SK-N-SH treated with all-trans-retinoic acid at 6 μM for 48 hours (cell line): ENCODE measurements at regions not wholly inside any gene's neighbourhood (a gene's known extent, or its start where the extent isn't known, plus 50 kb on each side); places are given as distances from the start of the nearest gene placed in this dataset.

Experiments
- GLIS3 ChIP-seq: fragments of 250-450 bp; sonication (Bioruptor Pico); IDR thresholded peaks from 2 replicates; pipeline ENCODE4 v1.5.0; 2020; ENCODE audit warnings: mild to moderate bottlenecking, moderate library complexity
- PPARA ChIP-seq: fragments of 250-450 bp; sonication (Bioruptor Pico); IDR thresholded peaks from 2 replicates; pipeline ENCODE4 v1.5.0; 2020; ENCODE audit warnings: mild to moderate bottlenecking, borderline replicate concordance
- ZFP3 ChIP-seq: fragments of 250-450 bp; sonication (Bioruptor Pico); IDR thresholded peaks from 2 replicates; pipeline ENCODE4 v1.5.0; 2020; ENCODE audit warnings: mild to moderate bottlenecking, moderate library complexity
- ZFP30 ChIP-seq: fragments of 450-650 bp; formaldehyde crosslinking; IDR thresholded peaks from 2 replicates; pipeline ENCODE4 v1.5.0; 2022; ENCODE audit warnings: mild to moderate bottlenecking, moderate library complexity
- ZNF8 ChIP-seq: fragments of 450-650 bp; formaldehyde crosslinking; IDR thresholded peaks from 2 replicates; pipeline ENCODE4 v1.5.0; 2020; ENCODE audit warnings: mild to moderate bottlenecking, moderate library complexity
- TF ChIP-seq, protein P1 (sequence below): fragments of 250-450 bp; sonication (Bioruptor Pico); IDR thresholded peaks from 2 replicates; pipeline ENCODE4 v1.8.0; 2021; ENCODE audit warnings: low read depth, mild to moderate bottlenecking, moderate library complexity, borderline replicate concordance
- TF ChIP-seq, protein P2 (sequence below): fragments of 250-450 bp; sonication (Bioruptor Pico); IDR thresholded peaks from 2 replicates; pipeline ENCODE4 v1.5.0; 2020; ENCODE audit warnings: mild to moderate bottlenecking, moderate library complexity

DNA sequence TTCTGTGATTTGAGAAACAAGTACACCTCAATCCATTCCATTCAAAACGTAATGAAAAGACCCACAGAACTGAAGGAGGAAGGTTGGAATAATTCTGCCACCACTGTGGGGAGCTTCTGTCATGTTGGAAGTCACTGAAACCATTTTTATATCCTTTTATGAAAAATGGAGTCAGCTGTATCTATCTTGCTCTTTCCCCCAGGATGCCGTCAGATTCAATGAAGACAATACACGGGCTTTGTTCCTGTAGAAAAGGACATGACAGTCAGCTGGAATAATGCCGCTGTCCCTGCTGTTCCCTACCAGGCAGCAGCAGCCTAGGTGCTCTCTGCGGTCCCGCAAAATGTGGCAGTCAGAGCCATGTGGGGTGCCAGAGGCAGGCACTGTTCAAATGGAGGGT, 52.5 kb upstream of the APCDD1 start:
- TF ChIP-seq, protein P1, sequence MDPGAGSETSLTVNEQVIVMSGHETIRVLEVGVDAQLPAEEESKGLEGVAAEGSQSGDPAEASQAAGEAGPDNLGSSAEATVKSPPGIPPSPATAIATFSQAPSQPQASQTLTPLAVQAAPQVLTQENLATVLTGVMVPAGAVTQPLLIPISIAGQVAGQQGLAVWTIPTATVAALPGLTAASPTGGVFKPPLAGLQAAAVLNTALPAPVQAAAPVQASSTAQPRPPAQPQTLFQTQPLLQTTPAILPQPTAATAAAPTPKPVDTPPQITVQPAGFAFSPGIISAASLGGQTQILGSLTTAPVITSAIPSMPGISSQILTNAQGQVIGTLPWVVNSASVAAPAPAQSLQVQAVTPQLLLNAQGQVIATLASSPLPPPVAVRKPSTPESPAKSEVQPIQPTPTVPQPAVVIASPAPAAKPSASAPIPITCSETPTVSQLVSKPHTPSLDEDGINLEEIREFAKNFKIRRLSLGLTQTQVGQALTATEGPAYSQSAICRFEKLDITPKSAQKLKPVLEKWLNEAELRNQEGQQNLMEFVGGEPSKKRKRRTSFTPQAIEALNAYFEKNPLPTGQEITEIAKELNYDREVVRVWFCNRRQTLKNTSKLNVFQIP (CRISPR knock-in tag) = no peak
- TF ChIP-seq ZFP3 (no peak), ZNF8 (CRISPR knock-in tag) (no peak), PPARA (CRISPR knock-in tag) (no peak), GLIS3 (CRISPR knock-in tag) (no peak), ZFP30 (CRISPR knock-in tag) (no peak)
- TF ChIP-seq, protein P2, sequence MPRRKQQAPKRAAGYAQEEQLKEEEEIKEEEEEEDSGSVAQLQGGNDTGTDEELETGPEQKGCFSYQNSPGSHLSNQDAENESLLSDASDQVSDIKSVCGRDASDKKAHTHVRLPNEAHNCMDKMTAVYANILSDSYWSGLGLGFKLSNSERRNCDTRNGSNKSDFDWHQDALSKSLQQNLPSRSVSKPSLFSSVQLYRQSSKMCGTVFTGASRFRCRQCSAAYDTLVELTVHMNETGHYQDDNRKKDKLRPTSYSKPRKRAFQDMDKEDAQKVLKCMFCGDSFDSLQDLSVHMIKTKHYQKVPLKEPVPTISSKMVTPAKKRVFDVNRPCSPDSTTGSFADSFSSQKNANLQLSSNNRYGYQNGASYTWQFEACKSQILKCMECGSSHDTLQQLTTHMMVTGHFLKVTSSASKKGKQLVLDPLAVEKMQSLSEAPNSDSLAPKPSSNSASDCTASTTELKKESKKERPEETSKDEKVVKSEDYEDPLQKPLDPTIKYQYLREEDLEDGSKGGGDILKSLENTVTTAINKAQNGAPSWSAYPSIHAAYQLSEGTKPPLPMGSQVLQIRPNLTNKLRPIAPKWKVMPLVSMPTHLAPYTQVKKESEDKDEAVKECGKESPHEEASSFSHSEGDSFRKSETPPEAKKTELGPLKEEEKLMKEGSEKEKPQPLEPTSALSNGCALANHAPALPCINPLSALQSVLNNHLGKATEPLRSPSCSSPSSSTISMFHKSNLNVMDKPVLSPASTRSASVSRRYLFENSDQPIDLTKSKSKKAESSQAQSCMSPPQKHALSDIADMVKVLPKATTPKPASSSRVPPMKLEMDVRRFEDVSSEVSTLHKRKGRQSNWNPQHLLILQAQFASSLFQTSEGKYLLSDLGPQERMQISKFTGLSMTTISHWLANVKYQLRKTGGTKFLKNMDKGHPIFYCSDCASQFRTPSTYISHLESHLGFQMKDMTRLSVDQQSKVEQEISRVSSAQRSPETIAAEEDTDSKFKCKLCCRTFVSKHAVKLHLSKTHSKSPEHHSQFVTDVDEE (CRISPR knock-in tag) = no peak
